Left cardiac atrium (tissue), 4 donors: ENCODE measurements at regions not wholly inside any gene's neighbourhood (a gene's known extent, or its start where the extent isn't known, plus 50 kb on each side); places are given as distances from the start of the nearest gene placed in this dataset.

Experiments used
- ATAC-seq, 2 donors: fragments of 200-7000 bp; cut with Tn5 transposase; one replicate each; pipeline ENCODE4 v1.9.1; 2020; ENCODE audit warnings: mild to moderate bottlenecking in 2 of 2, moderate library complexity in 2 of 2
- DNase-seq: peaks from one replicate; pipeline ENCODE4 v3.0.0-alpha.2; 2020
- intact Hi-C, 2 donors: fragments of 100-400 bp; cut with DNase I; formaldehyde crosslinking; loops; one replicate each; pipeline versions ENCODE4 v1.14.1 to v1.15.1; 2022 to 2023
- donor health status: DM: no; HTN: yes; CAD: no.
- donor health status: DM: no; HTN: yes; CAD: no; lungs with severe emphysema.
- donor health status: DM: yes; HTN: yes; CAD: no.
- donor health status: Dilated cardiomyopathy.

DNA sequence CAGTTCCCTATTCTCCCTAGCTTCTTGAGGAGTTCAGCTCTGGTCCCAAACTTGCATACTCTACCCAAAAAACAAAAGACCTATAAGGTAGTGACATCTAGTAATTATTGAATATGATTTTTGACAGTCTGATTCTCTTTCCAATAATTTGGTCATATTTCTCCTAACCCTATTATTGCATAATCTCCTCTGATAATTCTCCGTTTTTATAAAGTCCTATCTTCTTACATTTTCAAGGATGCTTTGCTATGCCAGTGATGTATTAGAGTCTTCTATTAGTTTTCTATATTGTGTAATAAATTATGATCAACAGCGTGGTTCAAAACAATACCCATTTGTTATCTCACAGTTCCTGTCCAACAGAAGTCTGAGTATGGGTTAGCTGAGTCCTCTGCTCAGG is 426.3 kb downstream of the BCL11A start:
- intact Hi-C loops = no loop called here
- ATAC-seq = no peak
- no peak for DNase-seq

GRCh38 chr2:60125611-60126426 is 427.6 kb downstream of the BCL11A start:
- intact Hi-C loops = no loop called here
- ATAC-seq (no peak), DNase-seq (no peak)

DNA sequence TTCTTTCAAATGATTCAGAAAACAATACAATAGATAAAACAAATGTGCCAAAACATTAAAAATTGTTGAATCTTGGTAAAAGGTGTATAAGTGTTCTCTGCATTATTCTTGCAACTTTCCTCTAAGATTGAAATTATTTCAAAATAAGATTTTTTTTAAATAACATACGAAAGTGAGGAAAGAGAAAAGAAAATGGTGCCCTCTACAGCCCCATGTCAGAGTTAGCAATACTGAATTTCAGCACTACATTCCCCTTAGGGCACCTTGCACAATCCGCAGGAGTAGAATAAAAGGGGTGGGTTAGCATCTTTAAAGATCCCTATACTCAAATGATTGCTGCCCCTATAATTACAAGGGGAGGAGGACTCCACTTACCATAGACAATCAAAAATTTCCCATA is 433.7 kb downstream of the BCL11A start:
- no peak for ATAC-seq
- intact Hi-C loops = no loop called here
- DNase-seq = no peak

- ATAC-seq (no peak), DNase-seq (no peak)
- intact Hi-C loops = no loop called here
Observed at GRCh38 chr2:60118917-60119316, 434.5 kb downstream of the BCL11A start.

DNA sequence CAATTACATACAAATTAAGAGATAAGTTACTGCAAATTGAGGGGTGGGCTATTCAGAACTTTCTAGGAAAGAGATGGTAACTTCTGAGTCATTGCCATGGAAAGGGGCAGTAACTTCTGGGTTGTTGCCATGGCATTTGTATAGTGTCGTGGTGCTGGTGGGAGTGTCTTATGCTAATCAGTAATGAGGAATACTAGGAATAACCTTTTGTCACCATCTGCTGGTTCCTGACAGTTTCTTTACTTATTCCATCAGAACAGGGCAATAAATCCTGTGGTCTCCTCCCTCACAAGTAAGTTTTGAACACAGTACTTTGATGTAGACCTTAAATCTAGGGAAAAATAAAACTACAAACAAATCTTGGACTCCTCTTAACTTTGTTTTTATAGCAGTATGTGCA is 435.4 kb downstream of the BCL11A start:
- intact Hi-C loops = no loop called here
- ATAC-seq (no peak), DNase-seq (no peak)

DNA sequence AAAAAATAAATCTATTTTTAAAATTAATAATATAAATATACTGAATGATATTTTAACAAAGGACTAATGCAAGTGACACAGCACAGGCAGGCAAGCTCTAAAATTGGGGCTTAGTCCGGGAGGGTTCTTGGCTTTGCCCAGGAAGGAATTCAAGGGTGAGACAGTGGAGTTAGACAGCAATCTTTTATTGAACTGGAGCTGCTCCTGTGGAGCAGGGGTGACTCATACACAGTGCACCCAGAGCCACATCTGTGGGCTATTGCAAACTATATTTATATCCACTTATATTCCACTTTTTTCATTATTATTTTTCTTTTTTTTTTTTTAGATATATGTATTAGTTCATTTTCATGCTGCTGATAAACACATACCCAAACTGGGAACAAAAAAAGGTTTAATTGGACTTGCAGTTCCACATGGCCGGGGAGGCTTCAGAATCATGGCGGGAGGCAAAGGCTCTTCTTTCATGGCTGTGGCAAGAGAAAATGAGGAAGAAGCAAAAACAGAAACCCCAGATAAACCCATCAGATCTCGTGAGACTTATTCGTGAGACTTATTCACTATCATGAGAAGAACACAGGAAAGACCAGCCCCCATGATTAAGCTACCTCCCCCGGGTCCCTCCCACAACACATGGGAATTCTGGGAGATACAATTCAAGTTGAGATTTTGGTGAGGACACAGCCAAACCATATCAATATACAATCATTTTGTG is 437.1 kb downstream of the BCL11A start:
- no peak for ATAC-seq
- DNase-seq = no peak
- intact Hi-C loops = no loop called here

GRCh38 chr2:60109744-60110143 is 443.7 kb downstream of the BCL11A start:
- intact Hi-C loops = no loop called here
- DNase-seq (no peak), ATAC-seq (no peak)

- intact Hi-C loops = no loop called here
- ATAC-seq (peak; percentile 41 to 81), DNase-seq (no peak)
Observed at GRCh38 chr2:60106836-60107529, 446.5 kb downstream of the BCL11A start.

- no peak for DNase-seq
- no peak for ATAC-seq
- intact Hi-C loops = no loop called here
Observed at GRCh38 chr2:60105906-60106305, 447.5 kb downstream of the BCL11A start.

DNA sequence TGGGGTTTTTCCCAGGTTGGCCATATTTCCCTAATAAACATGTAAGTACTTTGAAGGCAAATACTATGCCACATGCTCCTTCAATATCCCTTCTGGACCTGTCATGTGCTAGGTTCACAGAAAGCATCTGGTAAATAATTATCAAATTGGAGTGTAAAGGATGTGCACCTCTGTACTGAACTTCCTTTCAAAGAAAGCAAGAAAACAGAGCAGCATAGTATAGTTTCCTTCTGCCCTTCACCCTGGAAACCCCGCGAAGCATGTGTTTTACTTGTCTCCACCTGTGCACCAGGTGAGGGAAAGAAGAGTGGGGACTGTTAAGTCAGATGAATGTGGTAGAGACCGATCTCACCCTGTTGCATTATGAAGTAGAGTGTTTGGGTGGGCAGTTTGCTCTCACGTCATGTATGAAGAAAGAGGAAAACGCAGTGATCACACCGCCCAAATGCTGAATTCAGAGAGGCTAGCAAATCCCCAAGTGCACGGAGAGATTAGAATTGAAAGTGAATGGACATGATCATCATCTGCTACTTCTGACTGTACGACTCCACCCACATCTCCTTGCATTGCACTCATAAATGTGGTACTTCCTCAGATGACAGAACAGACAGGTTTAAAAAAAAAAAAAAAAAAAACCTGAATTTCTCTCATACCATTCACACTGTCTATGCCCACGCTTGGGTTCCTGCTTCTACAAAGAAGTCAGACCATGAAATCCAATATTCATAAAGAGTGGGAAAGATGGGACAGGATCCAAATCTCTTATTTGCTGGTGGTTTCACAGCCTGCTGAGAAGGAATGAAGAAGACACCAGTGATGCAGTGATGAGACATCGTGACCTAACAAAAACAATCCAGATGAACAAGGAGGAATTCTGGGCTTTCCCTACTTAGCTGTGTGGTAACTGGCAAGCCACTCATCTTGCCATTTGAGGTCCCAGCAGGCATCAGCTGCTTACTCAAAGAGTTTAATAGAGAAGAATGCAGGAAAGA is 448.6 kb downstream of the BCL11A start:
- no peak for DNase-seq
- intact Hi-C loops = no loop called here
- ATAC-seq = no peak

GRCh38 chr2:60100034-60100433 is 453.4 kb downstream of the BCL11A start:
- DNase-seq (no peak), ATAC-seq (no peak)
- intact Hi-C loops = no loop called here

GRCh38 chr2:60098996-60099395 is 454.5 kb downstream of the BCL11A start:
- DNase-seq = no peak
- ATAC-seq = no peak
- intact Hi-C loops = no loop called here

DNA sequence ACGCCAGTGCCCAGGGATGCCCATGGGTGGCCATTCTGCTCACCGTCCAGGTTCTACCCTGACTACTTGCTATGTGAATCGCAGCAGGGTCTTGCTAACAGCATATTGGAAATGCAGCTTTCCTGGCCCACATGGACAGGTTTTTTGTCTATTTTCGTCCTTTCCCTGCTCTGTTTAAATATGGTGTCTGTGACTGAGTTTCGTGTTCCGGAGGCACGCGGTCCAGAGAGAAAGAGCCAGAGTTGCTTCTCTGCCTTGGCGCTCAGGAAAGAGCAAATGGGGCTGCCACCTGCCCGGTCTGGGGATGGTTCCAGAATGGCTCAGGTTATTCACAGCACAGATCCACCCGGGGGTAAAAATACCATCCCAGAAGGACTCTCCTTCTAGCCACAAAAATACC is 456.2 kb downstream of the BCL11A start:
- no peak for DNase-seq
- ATAC-seq = no peak
- intact Hi-C loops = no loop called here

DNA sequence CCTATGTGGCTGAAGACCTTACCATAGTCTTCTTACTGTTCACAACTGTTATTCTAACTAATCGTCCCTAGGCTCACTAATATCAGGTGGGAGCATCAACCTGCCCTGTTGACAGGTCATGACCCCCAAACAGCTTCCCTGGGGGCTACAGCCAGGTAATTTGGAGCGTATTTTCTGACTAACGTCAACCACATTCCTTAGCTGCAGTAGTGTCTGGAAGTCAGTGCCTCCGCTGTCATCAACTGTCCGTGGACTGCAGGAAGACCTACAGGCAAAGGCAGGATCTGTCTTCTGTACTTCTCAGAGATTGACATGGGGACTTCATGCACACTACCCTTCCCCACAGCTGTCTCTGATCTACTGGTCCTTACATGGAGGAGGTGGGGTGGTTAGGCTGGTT is 456.9 kb downstream of the BCL11A start:
- intact Hi-C loops = no loop called here
- DNase-seq = no peak
- ATAC-seq = no peak

DNA sequence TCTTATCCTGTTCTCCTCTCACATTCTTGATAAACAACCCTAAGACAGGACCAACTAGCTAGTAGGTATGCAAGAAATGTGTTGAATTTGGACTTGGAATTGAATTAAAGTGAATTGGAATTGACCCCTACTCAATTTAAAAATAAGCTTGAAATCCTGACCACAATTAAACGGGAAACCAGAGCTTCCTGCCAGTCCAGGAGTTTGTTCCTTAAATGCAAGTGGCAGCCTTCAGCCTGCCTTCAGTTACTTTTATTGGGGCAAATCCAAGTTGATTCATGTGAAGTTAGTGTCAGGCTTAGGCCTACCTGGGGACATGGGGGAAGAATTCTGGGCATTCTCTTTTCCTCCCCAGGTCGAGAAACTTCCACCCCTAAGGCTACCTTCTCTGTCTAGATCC is 457.6 kb downstream of the BCL11A start:
- no peak for DNase-seq
- no peak for ATAC-seq
- intact Hi-C loops = no loop called here

- intact Hi-C loops = no loop called here
- DNase-seq = no peak
- ATAC-seq = no peak
Observed at GRCh38 chr2:60095202-60095815, 458.1 kb downstream of the BCL11A start.

GRCh38 chr2:60094450-60094929 is 459.0 kb downstream of the BCL11A start:
- ATAC-seq = peak; percentile 47 to 77
- DNase-seq = no peak

DNA sequence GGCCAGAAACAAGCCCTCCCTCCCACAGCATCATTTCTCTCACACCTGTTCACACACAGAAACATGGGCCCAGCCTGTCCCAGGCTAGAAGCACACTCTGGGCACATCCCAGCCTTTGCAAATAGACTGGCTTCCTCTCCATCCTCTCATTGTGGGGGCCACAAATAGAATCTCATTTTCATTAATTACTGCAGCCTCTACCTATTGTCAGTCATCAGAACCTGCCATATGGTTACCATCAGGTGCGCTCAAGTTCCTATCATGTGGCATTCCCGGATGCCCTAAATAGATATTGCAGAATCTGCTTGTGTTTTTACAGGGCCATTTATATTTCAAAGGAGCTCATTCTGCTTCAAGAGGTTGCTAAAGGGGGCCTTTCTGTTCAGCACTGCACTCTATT is 460.7 kb downstream of the BCL11A start:
- DNase-seq (no peak), ATAC-seq (no peak)
- intact Hi-C loops = no loop called here

More at GRCh38 chr2:60094450-60094929, 459.0 kb downstream of the BCL11A start:
- intact Hi-C loops = no loop called here

GRCh38 chr2:60091894-60092293 is 461.6 kb downstream of the BCL11A start:
- ATAC-seq (no peak), DNase-seq (no peak)
- intact Hi-C loops = no loop called here
